ENCODE measurements at regions not wholly inside any gene's neighbourhood (a gene's known extent, or its start where the extent isn't known, plus 50 kb on each side); places are given as distances from the start of the nearest gene placed in this dataset.

DNA sequence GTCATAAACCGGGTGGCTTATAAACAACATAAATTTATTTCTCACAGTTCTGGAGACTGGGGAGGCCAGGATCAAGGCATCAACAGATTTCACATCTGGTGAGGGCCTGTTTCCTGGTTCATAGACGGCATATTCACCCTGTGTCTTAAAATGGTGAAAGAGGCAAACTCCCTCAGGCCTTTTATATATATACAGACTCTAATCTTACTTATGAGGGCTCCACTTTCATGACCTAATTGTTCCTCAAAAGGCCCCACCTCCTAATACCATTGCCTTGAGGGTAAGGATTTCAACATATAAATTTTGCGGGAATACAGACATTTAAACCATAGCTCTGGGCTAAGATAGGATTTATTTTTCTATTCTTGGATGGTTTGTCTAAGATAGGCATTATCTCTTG, 187.2 kb downstream of the PPP1R3A start:
- TF ChIP-seq, protein P1, sequence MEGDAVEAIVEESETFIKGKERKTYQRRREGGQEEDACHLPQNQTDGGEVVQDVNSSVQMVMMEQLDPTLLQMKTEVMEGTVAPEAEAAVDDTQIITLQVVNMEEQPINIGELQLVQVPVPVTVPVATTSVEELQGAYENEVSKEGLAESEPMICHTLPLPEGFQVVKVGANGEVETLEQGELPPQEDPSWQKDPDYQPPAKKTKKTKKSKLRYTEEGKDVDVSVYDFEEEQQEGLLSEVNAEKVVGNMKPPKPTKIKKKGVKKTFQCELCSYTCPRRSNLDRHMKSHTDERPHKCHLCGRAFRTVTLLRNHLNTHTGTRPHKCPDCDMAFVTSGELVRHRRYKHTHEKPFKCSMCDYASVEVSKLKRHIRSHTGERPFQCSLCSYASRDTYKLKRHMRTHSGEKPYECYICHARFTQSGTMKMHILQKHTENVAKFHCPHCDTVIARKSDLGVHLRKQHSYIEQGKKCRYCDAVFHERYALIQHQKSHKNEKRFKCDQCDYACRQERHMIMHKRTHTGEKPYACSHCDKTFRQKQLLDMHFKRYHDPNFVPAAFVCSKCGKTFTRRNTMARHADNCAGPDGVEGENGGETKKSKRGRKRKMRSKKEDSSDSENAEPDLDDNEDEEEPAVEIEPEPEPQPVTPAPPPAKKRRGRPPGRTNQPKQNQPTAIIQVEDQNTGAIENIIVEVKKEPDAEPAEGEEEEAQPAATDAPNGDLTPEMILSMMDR (IDR thresholded peaks at IDR 0.05) = no peak
- 66 to 81% methylated on average over 3 of the region's 3 CpGs for WGBS, 2 donors
- no peaks in the 10 kb centered on the region for H3K4me1 ChIP-seq
- intact Hi-C loops (cut with DNase I) = no loop called here
- ATAC-seq (no peak), DNase-seq (no peak)
- H3K36me3 ChIP-seq = no peaks in the 10 kb centered on the region
- no peak overlapping the region for H3K27ac ChIP-seq
- no peak overlapping the region for H3K4me3 ChIP-seq
- H3K27me3 ChIP-seq = no peaks in the 10 kb centered on the region
- no peaks in the 10 kb centered on the region for H3K9me3 ChIP-seq

DNA sequence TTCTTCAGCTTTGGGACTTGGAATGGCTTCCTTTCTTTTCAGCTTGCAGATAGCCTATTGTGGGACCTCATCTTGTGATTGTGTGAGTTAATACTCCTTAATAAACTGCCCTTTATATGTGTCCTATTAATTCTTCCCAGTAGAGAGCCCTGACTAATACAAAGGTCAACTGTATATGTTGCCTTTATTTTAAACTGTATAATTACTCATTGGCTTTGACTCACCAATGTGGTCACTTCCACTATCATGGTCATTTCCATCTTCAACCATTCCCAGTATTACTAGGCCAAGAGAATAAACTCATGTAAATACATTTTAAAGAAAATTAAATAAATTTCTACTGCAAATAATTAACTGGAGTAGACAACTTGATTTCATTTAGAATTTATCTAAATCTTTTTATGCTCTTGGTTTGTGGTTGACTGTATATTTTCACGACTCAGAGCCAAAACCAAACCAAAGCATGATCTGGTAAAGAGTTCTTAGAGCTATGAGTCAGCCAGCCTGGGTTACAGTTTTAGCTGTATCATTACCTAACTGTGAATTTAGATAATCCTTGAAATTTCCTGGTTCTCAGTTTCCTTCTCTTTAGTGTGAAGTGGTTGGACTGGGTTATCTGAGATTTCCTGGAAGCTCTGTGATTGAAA, 188.4 kb downstream of the PPP1R3A start:
- H3K4me3 ChIP-seq = no peak overlapping the region
- intact Hi-C loops (cut with DNase I) = no loop called here
- H3K9me3 ChIP-seq = no peaks in the 10 kb centered on the region
- TF ChIP-seq, protein P1 (IDR thresholded peaks at IDR 0.05) = no peak
- ATAC-seq (no peak), DNase-seq (no peak)
- H3K27me3 ChIP-seq = no peaks in the 10 kb centered on the region
- no peaks in the 10 kb centered on the region for H3K4me1 ChIP-seq
- no peaks in the 10 kb centered on the region for H3K36me3 ChIP-seq
- H3K27ac ChIP-seq = no peak overlapping the region
- 70 to 74% methylated on average over 1 of the region's 1 CpG for WGBS, 2 donors

DNA sequence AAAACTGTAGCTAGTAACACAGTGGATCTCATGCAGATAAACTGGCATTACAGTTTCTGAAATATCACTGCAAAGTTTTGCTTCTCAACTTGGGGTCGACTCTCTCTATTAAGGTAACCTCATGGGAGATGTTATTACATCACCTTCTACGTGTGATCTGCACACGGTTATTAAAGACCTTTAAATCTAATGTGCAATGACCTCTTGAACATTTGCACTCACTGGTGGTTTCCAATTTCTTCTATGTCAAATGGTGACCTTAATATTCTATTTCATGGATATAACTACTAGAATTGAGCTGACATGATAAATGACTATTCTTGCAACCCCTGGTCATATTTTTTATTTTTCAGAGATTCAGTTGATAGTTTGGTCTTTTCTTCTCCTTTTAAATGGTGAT, 191.3 kb downstream of the PPP1R3A start:
- 78 to 85% methylated on average over 3 of the region's 3 CpGs for WGBS, 2 donors

DNA sequence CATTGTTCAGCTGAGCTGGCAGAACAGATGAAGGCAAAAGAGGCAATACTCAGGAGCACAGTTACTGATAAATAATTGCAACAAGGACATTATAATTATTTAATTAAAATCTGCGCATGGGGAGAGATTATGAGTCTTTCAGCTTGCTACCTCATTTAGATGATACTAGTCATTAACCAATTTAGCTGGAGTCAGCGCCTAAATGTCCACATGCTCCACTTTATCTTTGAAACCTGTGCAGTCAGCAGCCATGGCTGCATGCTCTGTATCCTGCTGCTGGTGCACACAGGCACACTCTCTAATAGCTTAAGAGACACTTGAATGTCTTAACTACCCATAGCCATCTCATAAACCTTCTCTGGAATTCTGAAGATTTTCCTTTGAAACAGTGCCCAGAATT, 196.8 kb downstream of the PPP1R3A start:
- no peak overlapping the region for H3K4me3 ChIP-seq
- H3K4me1 ChIP-seq = peaks cover 0 to 5% (median 0%) of the 10 kb centered on the region in 9 donors
- WGBS, 2 donors = 64 to 83% methylated on average over 2 of the region's 2 CpGs
- ATAC-seq (no peak), DNase-seq (no peak)
- intact Hi-C loops (cut with DNase I) = no loop called here
- H3K27me3 ChIP-seq = no peaks in the 10 kb centered on the region
- no peak overlapping the region for H3K27ac ChIP-seq
- TF ChIP-seq, protein P1 (IDR thresholded peaks at IDR 0.05) = no peak
- no peaks in the 10 kb centered on the region for H3K9me3 ChIP-seq
- no peaks in the 10 kb centered on the region for H3K36me3 ChIP-seq

More for the DNA sequence above, 191.3 kb downstream of the PPP1R3A start:
- DNase-seq (no peak), ATAC-seq (no peak)
- Histone ChIP-seq H3K36me3 (no peaks in the 10 kb centered on the region), H3K9me3 (no peaks in the 10 kb centered on the region), H3K27me3 (no peaks in the 10 kb centered on the region), H3K27ac (no peak overlapping the region), H3K4me3 (no peak overlapping the region), H3K4me1 (no peaks in the 10 kb centered on the region)
- TF ChIP-seq, protein P1 (IDR thresholded peaks at IDR 0.05) = no peak
- intact Hi-C loops (cut with DNase I) = no loop called here
